PC-3 (cell line): ENCODE measurements at regions not wholly inside any gene's neighbourhood (a gene's known extent, or its start where the extent isn't known, plus 50 kb on each side); places are given as distances from the start of the nearest gene placed in this dataset.

ENCODE experiments used
- CTCF ChIP-seq: fragments of 300-600 bp; sonication (generic); conservative IDR thresholded peaks from 2 replicates; pipeline ENCODE4 v1.5.1; 2017; ENCODE audit warnings: antibody characterized with exemption, low read depth, mild to moderate bottlenecking, low read length
- EZH2 ChIP-seq: fragments of 300-600 bp; sonication (generic); IDR thresholded peaks from one replicate; pipeline ENCODE4 v1.6.1; 2017; ENCODE audit warnings: antibody characterized with exemption, mild to moderate bottlenecking, low read length; ENCODE audit not compliant: unreplicated experiment

GRCh38 chr9:126160067-126160853 lies 166.4 kb upstream of the MVB12B start:
- TF ChIP-seq EZH2 (no peak), CTCF (no peak)
